ENCODE measurements at regions not wholly inside any gene's neighbourhood (a gene's known extent, or its start where the extent isn't known, plus 50 kb on each side); places are given as distances from the start of the nearest gene placed in this dataset.
"Not testable (repeated sequence)": the region's sequence is repeated elsewhere in the genome, so short reads cannot be mapped to it uniquely, and the experiment has no call there.

GRCh38 chr9:87410047-87411005 is 87.3 kb upstream of the DAPK1 start:
- not testable (repeated sequence) for TF ChIP-seq CTCF (conservative IDR thresholded peaks at IDR 0.05); EZH2 (IDR thresholded peaks at IDR 0.05; ENCODE audit: low read depth)
